ENCODE measurements at regions not wholly inside any gene's neighbourhood (a gene's known extent, or its start where the extent isn't known, plus 50 kb on each side); places are given as distances from the start of the nearest gene placed in this dataset.
"Not testable (repeated sequence)": the region's sequence is repeated elsewhere in the genome, so short reads cannot be mapped to it uniquely, and the experiment has no call there.

GRCh38 chr18:1422634-1423033 lies 518.0 kb downstream of the ADCYAP1 start:
- Mint-ChIP-seq H3K36me3 (ENCODE audit: low read depth) (no peaks in the 10 kb centered on the region), H3K4me3 (no peak overlapping the region), H3K27me3 (ENCODE audit: low read depth) (no peaks in the 10 kb centered on the region), H3K9me3 (no peaks in the 10 kb centered on the region), H3K4me1 (no peaks in the 10 kb centered on the region), H3K27ac (no peak overlapping the region)
- TF ChIP-seq, protein P1, sequence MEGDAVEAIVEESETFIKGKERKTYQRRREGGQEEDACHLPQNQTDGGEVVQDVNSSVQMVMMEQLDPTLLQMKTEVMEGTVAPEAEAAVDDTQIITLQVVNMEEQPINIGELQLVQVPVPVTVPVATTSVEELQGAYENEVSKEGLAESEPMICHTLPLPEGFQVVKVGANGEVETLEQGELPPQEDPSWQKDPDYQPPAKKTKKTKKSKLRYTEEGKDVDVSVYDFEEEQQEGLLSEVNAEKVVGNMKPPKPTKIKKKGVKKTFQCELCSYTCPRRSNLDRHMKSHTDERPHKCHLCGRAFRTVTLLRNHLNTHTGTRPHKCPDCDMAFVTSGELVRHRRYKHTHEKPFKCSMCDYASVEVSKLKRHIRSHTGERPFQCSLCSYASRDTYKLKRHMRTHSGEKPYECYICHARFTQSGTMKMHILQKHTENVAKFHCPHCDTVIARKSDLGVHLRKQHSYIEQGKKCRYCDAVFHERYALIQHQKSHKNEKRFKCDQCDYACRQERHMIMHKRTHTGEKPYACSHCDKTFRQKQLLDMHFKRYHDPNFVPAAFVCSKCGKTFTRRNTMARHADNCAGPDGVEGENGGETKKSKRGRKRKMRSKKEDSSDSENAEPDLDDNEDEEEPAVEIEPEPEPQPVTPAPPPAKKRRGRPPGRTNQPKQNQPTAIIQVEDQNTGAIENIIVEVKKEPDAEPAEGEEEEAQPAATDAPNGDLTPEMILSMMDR (IDR thresholded peaks at IDR 0.05; ENCODE audit: unreplicated experiment in 3 of 3): no peak

DNA sequence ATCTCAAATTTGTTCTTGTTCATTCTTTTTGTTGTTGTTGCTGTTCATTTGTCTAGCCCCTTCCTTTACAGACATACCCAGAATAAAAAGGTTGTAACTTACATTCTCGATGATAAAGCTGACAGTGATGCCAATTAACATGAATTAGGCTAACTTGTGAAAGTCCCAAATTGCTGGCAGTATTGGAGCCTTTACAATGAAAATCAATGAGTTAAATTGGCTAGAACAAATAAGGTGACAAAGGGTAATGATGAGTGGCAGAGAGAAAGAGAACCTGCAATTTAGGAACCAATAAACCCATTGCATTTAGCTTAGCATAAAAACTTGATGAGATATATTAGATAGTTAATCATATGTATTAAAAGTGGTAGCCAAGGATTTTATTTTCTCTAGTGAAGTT lies 521.0 kb downstream of the ADCYAP1 start:
- Mint-ChIP-seq H3K9me3 (no peaks in the 10 kb centered on the region), H3K36me3 (ENCODE audit: low read depth) (no peaks in the 10 kb centered on the region), H3K27ac (no peak overlapping the region), H3K4me1 (no peaks in the 10 kb centered on the region), H3K27me3 (ENCODE audit: low read depth) (no peaks in the 10 kb centered on the region), H3K4me3 (no peak overlapping the region)
- TF ChIP-seq, protein P1 (IDR thresholded peaks at IDR 0.05; ENCODE audit: unreplicated experiment in 3 of 3): no peak

DNA sequence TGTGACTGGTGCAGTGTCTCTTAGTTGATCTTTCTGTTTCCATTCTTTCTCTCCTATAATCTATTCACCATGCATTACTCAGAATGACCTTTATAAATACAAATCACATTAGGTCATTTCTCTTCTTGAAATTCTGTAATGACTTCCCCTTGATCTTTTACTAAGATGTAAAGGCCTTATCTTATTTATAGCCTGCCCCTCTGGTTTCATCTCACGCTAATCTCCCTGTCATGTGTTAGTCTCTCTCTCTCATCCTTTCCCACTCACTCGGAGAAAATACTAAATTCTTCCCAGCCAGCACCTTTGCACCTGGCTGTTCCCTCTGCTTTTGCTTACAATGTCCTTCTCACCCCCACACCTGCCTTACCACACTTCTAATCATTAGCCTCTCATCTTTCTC lies 530.8 kb downstream of the ADCYAP1 start:
- Mint-ChIP-seq H3K4me3 (no peak overlapping the region), H3K27me3 (ENCODE audit: low read depth) (no peaks in the 10 kb centered on the region), H3K36me3 (ENCODE audit: low read depth) (no peaks in the 10 kb centered on the region), H3K27ac (no peak overlapping the region), H3K9me3 (no peaks in the 10 kb centered on the region), H3K4me1 (no peaks in the 10 kb centered on the region)
- TF ChIP-seq, protein P1 (IDR thresholded peaks at IDR 0.05; ENCODE audit: unreplicated experiment in 3 of 3): no peak

DNA sequence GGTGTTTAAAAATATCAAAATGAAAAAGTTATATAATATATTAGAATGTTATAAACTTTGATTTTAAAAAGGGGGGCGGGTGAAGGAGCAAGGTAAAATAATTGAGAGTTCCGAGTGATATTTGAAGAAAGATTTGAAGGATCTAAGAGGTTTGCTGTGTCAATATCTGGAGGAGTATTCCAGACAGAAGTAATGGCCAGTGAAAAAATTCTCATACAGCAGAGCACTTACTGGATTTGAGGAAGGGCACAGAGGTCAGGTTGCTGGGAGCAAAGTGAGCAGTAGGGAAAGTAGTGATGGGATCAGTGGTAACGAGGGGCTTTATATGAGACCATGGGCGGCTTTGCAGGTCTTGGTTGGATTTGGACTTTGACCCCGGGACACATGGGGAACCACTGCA lies 531.5 kb downstream of the ADCYAP1 start:
- no peak overlapping the region for H3K27ac Mint-ChIP-seq

DNA sequence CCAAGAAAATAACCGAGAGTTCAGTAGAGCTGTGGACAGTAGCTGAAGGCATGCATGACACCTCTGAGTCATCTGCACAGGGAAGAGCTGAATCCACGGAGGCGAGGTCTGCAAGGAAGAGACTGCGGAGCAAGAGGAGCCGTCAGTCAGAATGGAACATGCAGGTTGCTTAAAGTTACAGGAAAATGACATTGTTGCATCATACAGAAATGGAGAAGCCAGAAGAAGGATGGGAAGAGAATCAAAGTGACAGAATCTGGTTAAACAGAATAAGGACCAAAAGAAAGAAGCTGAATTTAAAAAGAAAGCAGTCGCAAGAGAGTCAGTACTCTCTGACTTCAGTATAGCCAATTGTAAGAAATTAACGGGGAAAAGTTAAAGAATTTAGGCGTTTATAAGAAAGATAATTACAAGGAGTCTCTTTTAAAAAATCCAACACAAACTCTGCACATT lies 533.8 kb downstream of the ADCYAP1 start:
- Mint-ChIP-seq H3K36me3 (ENCODE audit: low read depth) (no peaks in the 10 kb centered on the region), H3K27ac (no peak overlapping the region), H3K9me3 (no peaks in the 10 kb centered on the region)

More for the DNA sequence above, 531.5 kb downstream of the ADCYAP1 start:
- Mint-ChIP-seq H3K4me3 (no peak overlapping the region), H3K4me1 (no peaks in the 10 kb centered on the region), H3K36me3 (ENCODE audit: low read depth) (no peaks in the 10 kb centered on the region), H3K27me3 (ENCODE audit: low read depth) (no peaks in the 10 kb centered on the region), H3K9me3 (no peaks in the 10 kb centered on the region)
- TF ChIP-seq, protein P1 (IDR thresholded peaks at IDR 0.05; ENCODE audit: unreplicated experiment in 3 of 3): no peak

GRCh38 chr18:1438967-1439366 lies 534.3 kb downstream of the ADCYAP1 start:
- H3K4me1 Mint-ChIP-seq: no peaks in the 10 kb centered on the region
- H3K36me3 Mint-ChIP-seq (ENCODE audit: low read depth): no peaks in the 10 kb centered on the region
- H3K27me3 Mint-ChIP-seq (ENCODE audit: low read depth): no peaks in the 10 kb centered on the region
- TF ChIP-seq, protein P1 (IDR thresholded peaks at IDR 0.05; ENCODE audit: unreplicated experiment in 3 of 3): no peak
- no peaks in the 10 kb centered on the region for H3K9me3 Mint-ChIP-seq
- no peak overlapping the region for H3K4me3 Mint-ChIP-seq
- no peak overlapping the region for H3K27ac Mint-ChIP-seq

More for the DNA sequence above, 533.8 kb downstream of the ADCYAP1 start:
- no peaks in the 10 kb centered on the region for H3K27me3 Mint-ChIP-seq (ENCODE audit: low read depth)
- H3K4me1 Mint-ChIP-seq: no peaks in the 10 kb centered on the region
- TF ChIP-seq, protein P1 (IDR thresholded peaks at IDR 0.05; ENCODE audit: unreplicated experiment in 3 of 3): no peak
- H3K4me3 Mint-ChIP-seq: no peak overlapping the region

DNA sequence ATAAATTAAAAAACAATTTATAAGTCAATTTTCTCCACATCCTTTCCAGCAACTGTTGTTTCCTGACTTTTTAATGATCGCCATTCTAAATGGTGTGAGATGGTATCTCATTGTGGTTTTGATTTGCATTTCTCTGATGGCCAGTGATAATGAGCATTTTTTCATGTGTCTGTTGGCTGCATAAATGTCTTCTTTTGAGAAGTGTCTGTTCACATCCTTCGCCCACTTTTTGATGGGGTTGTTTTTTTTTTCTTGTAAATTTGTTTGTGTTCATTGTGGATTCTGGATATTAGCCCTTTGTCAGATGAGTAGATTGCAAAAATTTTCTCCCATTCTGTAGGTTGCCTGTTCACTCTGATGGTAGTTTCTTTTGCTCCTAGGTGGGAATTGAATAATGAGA lies 539.4 kb downstream of the ADCYAP1 start:
- not testable (repeated sequence) for H3K4me1 Mint-ChIP-seq; H3K27me3 Mint-ChIP-seq (ENCODE audit: low read depth); H3K9me3 Mint-ChIP-seq; H3K4me3 Mint-ChIP-seq; H3K36me3 Mint-ChIP-seq (ENCODE audit: low read depth); H3K27ac Mint-ChIP-seq

Measured in nephron (organoid).